C4-2B (cell line): ENCODE measurements at regions not wholly inside any gene's neighbourhood (a gene's known extent, or its start where the extent isn't known, plus 50 kb on each side); places are given as distances from the start of the nearest gene placed in this dataset.
A peak's percentile ranks its signal among the peaks of the same experiment; 100 is the strongest.

ENCODE experiments used
- H3K27ac ChIP-seq: fragments of 450-650 bp; 2 replicates; pipeline ENCODE4 v1.5.1; 2017
- CTCF ChIP-seq: fragments of 450-650 bp; conservative IDR thresholded peaks from 2 replicates; pipeline ENCODE4 v1.5.1; 2017; ENCODE audit warnings: mild to moderate bottlenecking
- ZFX ChIP-seq: fragments of 450-650 bp; IDR thresholded peaks from 2 replicates; pipeline ENCODE4 v1.6.1; 2017

- no peak for TF ChIP-seq CTCF
- TF ChIP-seq ZFX, result no peak
- H3K27ac ChIP-seq, result no peak overlapping the region
Measured at GRCh38 chr2:15746703-15747550, 155.3 kb downstream of the DDX1 start.

- TF ChIP-seq ZFX (no peak), CTCF (no peak)
- H3K27ac ChIP-seq, result no peak overlapping the region
Measured at GRCh38 chr2:15747603-15748471, 156.2 kb downstream of the DDX1 start.

- H3K27ac ChIP-seq, result no peak overlapping the region
- peak; percentile 44 for TF ChIP-seq CTCF
- no peak for TF ChIP-seq ZFX
Measured at GRCh38 chr2:15748736-15749323, 157.2 kb downstream of the DDX1 start.

- H3K27ac ChIP-seq, result no peak overlapping the region
Measured at GRCh38 chr2:15749460-15750432, 158.1 kb downstream of the DDX1 start.

GRCh38 chr2:15750433-15750814 lies 158.8 kb downstream of the DDX1 start:
- no peak overlapping the region for H3K27ac ChIP-seq
- TF ChIP-seq CTCF, result no peak
- TF ChIP-seq ZFX, result no peak

More at GRCh38 chr2:15749460-15750432, 158.1 kb downstream of the DDX1 start:
- no peak for TF ChIP-seq CTCF
- no peak for TF ChIP-seq ZFX

- TF ChIP-seq CTCF (no peak), ZFX (no peak)
- no peak overlapping the region for H3K27ac ChIP-seq
Measured at GRCh38 chr2:15750822-15751329, 159.2 kb downstream of the DDX1 start.
